Loucy (cell line): ENCODE measurements at regions not wholly inside any gene's neighbourhood (a gene's known extent, or its start where the extent isn't known, plus 50 kb on each side); places are given as distances from the start of the nearest gene placed in this dataset.

Experiments used
- EZH2phosphoT487 ChIP-seq: fragments of 200-600 bp; IDR thresholded peaks from 2 replicates; pipeline ENCODE4 v1.6.1; 2018; ENCODE audit warnings: antibody characterized with exemption, mild to moderate bottlenecking, moderate library complexity, borderline replicate concordance
- TF ChIP-seq, protein P1 (sequence below): fragments of 200-600 bp; sonication (generic); conservative IDR thresholded peaks from 2 replicates; pipeline ENCODE4 v1.5.1; 2014; ENCODE audit warnings: mild to moderate bottlenecking, antibody characterized with exemption, low read length

DNA sequence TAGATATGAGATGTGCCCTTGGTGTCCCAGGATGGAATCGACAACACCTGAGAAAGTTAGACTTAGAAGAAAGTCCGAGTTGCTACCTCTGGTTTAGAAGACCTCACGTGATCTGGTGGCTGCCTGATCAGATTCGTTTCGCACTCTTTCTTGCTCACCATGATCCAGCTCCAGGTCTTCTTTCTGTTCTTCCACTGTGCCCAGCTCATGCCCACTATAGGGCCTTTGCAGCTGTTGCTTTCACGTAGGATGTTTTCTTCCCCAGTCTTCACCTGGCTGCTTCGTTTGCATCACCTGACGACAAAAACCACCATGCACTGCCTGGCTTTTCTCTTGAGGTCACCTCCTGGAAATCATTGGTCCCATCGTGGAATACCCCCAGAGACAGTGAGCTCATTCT, 311.1 kb downstream of the PRDM2 start:
- TF ChIP-seq, protein P1, sequence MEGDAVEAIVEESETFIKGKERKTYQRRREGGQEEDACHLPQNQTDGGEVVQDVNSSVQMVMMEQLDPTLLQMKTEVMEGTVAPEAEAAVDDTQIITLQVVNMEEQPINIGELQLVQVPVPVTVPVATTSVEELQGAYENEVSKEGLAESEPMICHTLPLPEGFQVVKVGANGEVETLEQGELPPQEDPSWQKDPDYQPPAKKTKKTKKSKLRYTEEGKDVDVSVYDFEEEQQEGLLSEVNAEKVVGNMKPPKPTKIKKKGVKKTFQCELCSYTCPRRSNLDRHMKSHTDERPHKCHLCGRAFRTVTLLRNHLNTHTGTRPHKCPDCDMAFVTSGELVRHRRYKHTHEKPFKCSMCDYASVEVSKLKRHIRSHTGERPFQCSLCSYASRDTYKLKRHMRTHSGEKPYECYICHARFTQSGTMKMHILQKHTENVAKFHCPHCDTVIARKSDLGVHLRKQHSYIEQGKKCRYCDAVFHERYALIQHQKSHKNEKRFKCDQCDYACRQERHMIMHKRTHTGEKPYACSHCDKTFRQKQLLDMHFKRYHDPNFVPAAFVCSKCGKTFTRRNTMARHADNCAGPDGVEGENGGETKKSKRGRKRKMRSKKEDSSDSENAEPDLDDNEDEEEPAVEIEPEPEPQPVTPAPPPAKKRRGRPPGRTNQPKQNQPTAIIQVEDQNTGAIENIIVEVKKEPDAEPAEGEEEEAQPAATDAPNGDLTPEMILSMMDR = no peak
- no peak for TF ChIP-seq EZH2phosphoT487
